Keratinocyte (primary cell): ENCODE measurements at regions not wholly inside any gene's neighbourhood (a gene's known extent, or its start where the extent isn't known, plus 50 kb on each side); places are given as distances from the start of the nearest gene placed in this dataset.

Experiments used
- DNase-seq: peaks from one replicate; pipeline ENCODE4 v3.0.0-alpha.2; 2011; ENCODE audit warnings: low read depth, missing footprints, low spot score
- FAIRE-seq: peaks from 2 replicates; lab custom pipeline; 2011; peaks lifted over from hg19 to GRCh38; lab: Jason Lieb, UNC
- H2AFZ ChIP-seq: 2 replicates; pipeline ENCODE4 v1.6.0; 2012; ENCODE audit warnings: low read length, control low read depth, inconsistent platforms; ENCODE audit not compliant: control insufficient read depth
- H3K27ac ChIP-seq: 2 replicates; pipeline ENCODE4 v1.5.1; 2011; ENCODE audit warnings: low read length; ENCODE audit not compliant: control insufficient read depth, insufficient read depth
- H3K27me3 ChIP-seq: 3 replicates; pipeline ENCODE4 v1.6.0; 2011; ENCODE audit warnings: low read length; ENCODE audit not compliant: control insufficient read depth, insufficient read depth; ENCODE audit errors: extremely low read depth
- H3K36me3 ChIP-seq, 2 experiments: 2 replicates in 1 of 2; 3 replicates in 1 of 2; pipeline ENCODE4 v1.5.1; 2011; ENCODE audit warnings: low read length in 2 of 2, mild to moderate bottlenecking in 1 of 2; ENCODE audit not compliant: control insufficient read depth in 2 of 2, insufficient read depth in 2 of 2; ENCODE audit errors: extremely low read depth in 1 of 2
- H3K4me1 ChIP-seq: 3 replicates; pipeline ENCODE4 v1.5.1; 2011; ENCODE audit warnings: low read length; ENCODE audit not compliant: control insufficient read depth, insufficient read depth; ENCODE audit errors: extremely low read depth
- H3K4me2 ChIP-seq: 3 replicates; pipeline ENCODE4 v1.6.0; 2011; ENCODE audit warnings: low read depth, low read length; ENCODE audit not compliant: control insufficient read depth, insufficient read depth; ENCODE audit errors: extremely low read depth
- H3K4me3 ChIP-seq, 3 experiments: fragments of 200-600 bp in 1 of 3; sonication (generic) in 1 of 3; 2 replicates in 2 of 3; 3 replicates in 1 of 3; pipeline ENCODE4 v1.5.1; 2011 to 2016; ENCODE audit warnings: low read length in 3 of 3, mild to moderate bottlenecking in 3 of 3, control low read depth in 2 of 3, inconsistent platforms in 1 of 3, low read depth in 1 of 3, mixed read lengths in 1 of 3, mixed run types in 1 of 3, moderate library complexity in 1 of 3; ENCODE audit not compliant: control insufficient read depth in 2 of 3, insufficient read depth in 2 of 3; ENCODE audit errors: extremely low read depth in 1 of 3
- H3K79me2 ChIP-seq: 2 replicates; pipeline ENCODE4 v1.6.0; 2012; ENCODE audit warnings: low read length; ENCODE audit not compliant: control insufficient read depth, insufficient read depth
- H3K9ac ChIP-seq: 3 replicates; pipeline ENCODE4 v1.6.0; 2011; ENCODE audit warnings: low read length; ENCODE audit not compliant: control insufficient read depth, insufficient read depth; ENCODE audit errors: extremely low read depth
- H3K9me1 ChIP-seq: 3 replicates; pipeline ENCODE4 v1.6.0; 2011; ENCODE audit warnings: low read length; ENCODE audit not compliant: control insufficient read depth, insufficient read depth; ENCODE audit errors: extremely low read depth
- H3K9me3 ChIP-seq: 2 replicates; pipeline ENCODE4 v1.5.1; 2012; ENCODE audit warnings: low read depth, low read length; ENCODE audit not compliant: control insufficient read depth
- H4K20me1 ChIP-seq: 3 replicates; pipeline ENCODE4 v1.6.0; 2011; ENCODE audit warnings: low read length; ENCODE audit not compliant: control insufficient read depth, insufficient read depth; ENCODE audit errors: extremely low read depth
- CTCF ChIP-seq, 3 experiments: IDR thresholded peaks in 1 of 3; conservative IDR thresholded peaks in 1 of 3; optimal IDR thresholded peaks in 1 of 3; 2 replicates in 2 of 3; 3 replicates in 1 of 3; pipeline versions ENCODE3 to v1.5.1; 2011; ENCODE audit warnings: low read length in 3 of 3, mild to moderate bottlenecking in 3 of 3, moderate library complexity in 2 of 3, control low read depth in 1 of 3, inconsistent platforms in 1 of 3; ENCODE audit not compliant: insufficient read depth in 2 of 3; ENCODE audit errors: extremely low read depth in 1 of 3
- EZH2 ChIP-seq: IDR thresholded peaks from one replicate; pipeline ENCODE4 v1.6.1; 2012; ENCODE audit warnings: inconsistent platforms, mild to moderate bottlenecking, low read length, moderate library complexity
- dilution Hi-C: fragments of 300-500 bp; cut with MboI; formaldehyde crosslinking; loops from one replicate; pipeline ENCODE4 v1.7.0; 2020; ENCODE audit warnings: low sequenced_read_pairs; ENCODE audit not compliant: extremely low pct_ligation_motif_present

GRCh38 chr2:238504181-238504931 lies 77.6 kb downstream of the ASB1 start:
- Histone ChIP-seq H3K27me3 (peaks cover 10% of the 10 kb centered on the region), H4K20me1 (no peaks in the 10 kb centered on the region), H3K9ac (no peak overlapping the region), H3K4me3 (no peak overlapping the region), H3K79me2 (no peaks in the 10 kb centered on the region), H2AFZ (no peak overlapping the region), H3K36me3 (no peaks in the 10 kb centered on the region), H3K4me2 (no peak overlapping the region), H3K4me1 (no peaks in the 10 kb centered on the region), H3K9me3 (no peaks in the 10 kb centered on the region), H3K9me1 (no peaks in the 10 kb centered on the region), H3K27ac (no peak overlapping the region)
- no peak for TF ChIP-seq CTCF (optimal IDR thresholded peaks at IDR 0.05 in 1 of 3, IDR thresholded peaks at IDR 0.05 in 1 of 3, conservative IDR thresholded peaks at IDR 0.05 in 1 of 3; ENCODE audit: extremely low read depth in 1 of 3, insufficient read depth in 2 of 3, low read length in 3 of 3)
- no peak for TF ChIP-seq EZH2
- DNase-seq = no peak
- dilution Hi-C loops = no loop called here
- FAIRE-seq = no peak

GRCh38 chr2:238505119-238505891 lies 78.6 kb downstream of the ASB1 start:
- Histone ChIP-seq H3K27ac (no peak overlapping the region), H3K9ac (no peak overlapping the region), H3K9me3 (no peaks in the 10 kb centered on the region), H3K4me3 (no peak overlapping the region), H3K27me3 (peaks cover 17% of the 10 kb centered on the region), H2AFZ (no peak overlapping the region), H3K36me3 (no peaks in the 10 kb centered on the region), H3K4me2 (no peak overlapping the region), H4K20me1 (no peaks in the 10 kb centered on the region), H3K79me2 (no peaks in the 10 kb centered on the region), H3K9me1 (no peaks in the 10 kb centered on the region), H3K4me1 (no peaks in the 10 kb centered on the region)
- no peak for DNase-seq
- TF ChIP-seq CTCF (optimal IDR thresholded peaks at IDR 0.05 in 1 of 3, IDR thresholded peaks at IDR 0.05 in 1 of 3, conservative IDR thresholded peaks at IDR 0.05 in 1 of 3; ENCODE audit: extremely low read depth in 1 of 3, insufficient read depth in 2 of 3, low read length in 3 of 3) (no peak), EZH2 (no peak)
- FAIRE-seq = no peak
- dilution Hi-C loops = no loop called here
